ENCODE measurements at regions not wholly inside any gene's neighbourhood (a gene's known extent, or its start where the extent isn't known, plus 50 kb on each side); places are given as distances from the start of the nearest gene placed in this dataset.

GRCh38 chr3:153070511-153070868 lies 91.5 kb upstream of the RAP2B start:
- TF ChIP-seq CTCF (IDR thresholded peaks at IDR 0.05) (no peak), POLR2A (IDR thresholded peaks at IDR 0.05) (no peak)

All from transverse colon (tissue), 3 donors.